HS-27A (cell line): ENCODE measurements at regions not wholly inside any gene's neighbourhood (a gene's known extent, or its start where the extent isn't known, plus 50 kb on each side); places are given as distances from the start of the nearest gene placed in this dataset.
"Not testable (repeated sequence)": the region's sequence is repeated elsewhere in the genome, so short reads cannot be mapped to it uniquely, and the experiment has no call there.

Experiments used
- DNase-seq: peaks from one replicate; pipeline ENCODE4 v3.0.0-alpha.2; 2012; ENCODE audit warnings: low read depth, missing footprints

- DNase-seq, result no peak
Measured at GRCh38 chr5:160479220-160479619, 57.6 kb downstream of the PTTG1 start.

DNA sequence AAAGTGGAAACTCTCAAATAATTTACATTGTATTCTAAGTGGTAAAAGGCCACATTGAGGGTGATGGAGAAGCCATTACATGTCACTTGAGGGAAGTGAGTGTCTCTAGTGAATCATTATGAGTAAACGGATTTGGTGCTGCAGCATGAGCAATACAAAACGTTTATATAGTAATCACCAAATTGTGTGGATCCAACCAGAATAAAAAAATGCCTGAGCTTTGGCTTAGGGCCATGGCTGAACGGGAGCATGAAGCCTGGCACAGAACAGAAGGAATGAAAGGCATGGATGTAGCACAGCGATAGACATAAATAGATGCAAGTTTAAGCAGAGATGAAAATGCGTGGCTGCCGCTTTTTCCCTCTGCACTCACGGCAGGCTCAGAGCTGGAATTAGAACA is 58.3 kb downstream of the PTTG1 start:
- no peak for DNase-seq

GRCh38 chr5:160480652-160481051 is 59.0 kb downstream of the PTTG1 start:
- no peak for DNase-seq

GRCh38 chr5:160484678-160485077 is 63.0 kb downstream of the PTTG1 start:
- DNase-seq, result no peak

DNA sequence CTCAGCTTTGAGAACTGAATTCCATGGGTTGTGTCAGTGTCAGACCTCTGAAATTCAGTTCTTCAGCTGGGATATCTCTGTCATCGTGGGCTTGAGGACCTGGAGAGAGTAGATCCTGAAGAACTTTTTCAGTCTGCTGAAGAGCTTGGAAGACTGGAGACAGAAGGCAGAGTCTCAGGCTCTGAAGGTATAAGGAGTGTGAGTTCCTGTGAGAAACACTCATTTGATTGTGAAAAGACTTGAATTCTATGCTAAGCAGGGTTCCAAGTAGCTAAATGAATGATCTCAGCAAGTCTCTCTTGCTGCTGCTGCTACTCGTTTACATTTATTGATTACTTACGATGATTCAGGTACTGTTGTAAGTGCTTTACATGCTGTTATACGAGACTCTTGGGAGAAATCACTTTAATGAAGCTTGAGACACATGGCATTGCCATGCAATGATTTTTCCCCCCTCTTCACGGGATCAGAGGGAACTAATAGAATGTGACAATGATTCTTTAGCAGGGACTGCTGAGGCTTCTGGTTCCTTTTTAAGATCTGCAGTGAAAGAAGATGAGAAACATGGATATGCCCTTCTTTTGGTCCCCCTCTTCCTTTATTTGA is 63.8 kb downstream of the PTTG1 start:
- no peak for DNase-seq

DNA sequence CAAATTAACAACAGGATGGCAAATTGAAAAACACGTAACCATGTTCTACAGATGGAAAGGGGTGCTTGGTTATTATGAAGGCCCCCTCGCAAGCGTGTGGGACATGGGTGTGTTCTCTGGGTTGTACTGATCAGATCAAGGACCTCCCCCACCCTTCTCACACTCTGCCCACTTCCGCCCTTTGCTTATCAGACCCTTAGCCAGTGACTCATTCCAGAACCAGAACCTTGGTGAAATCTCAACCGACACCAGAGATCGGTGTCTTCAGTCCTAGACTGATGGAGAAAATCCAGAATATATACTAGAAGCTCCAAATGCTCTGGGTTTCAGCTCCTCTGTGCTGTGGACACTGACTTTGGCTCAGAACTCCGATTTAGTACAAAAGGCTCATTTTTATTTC is 64.9 kb downstream of the PTTG1 start:
- no peak for DNase-seq

DNA sequence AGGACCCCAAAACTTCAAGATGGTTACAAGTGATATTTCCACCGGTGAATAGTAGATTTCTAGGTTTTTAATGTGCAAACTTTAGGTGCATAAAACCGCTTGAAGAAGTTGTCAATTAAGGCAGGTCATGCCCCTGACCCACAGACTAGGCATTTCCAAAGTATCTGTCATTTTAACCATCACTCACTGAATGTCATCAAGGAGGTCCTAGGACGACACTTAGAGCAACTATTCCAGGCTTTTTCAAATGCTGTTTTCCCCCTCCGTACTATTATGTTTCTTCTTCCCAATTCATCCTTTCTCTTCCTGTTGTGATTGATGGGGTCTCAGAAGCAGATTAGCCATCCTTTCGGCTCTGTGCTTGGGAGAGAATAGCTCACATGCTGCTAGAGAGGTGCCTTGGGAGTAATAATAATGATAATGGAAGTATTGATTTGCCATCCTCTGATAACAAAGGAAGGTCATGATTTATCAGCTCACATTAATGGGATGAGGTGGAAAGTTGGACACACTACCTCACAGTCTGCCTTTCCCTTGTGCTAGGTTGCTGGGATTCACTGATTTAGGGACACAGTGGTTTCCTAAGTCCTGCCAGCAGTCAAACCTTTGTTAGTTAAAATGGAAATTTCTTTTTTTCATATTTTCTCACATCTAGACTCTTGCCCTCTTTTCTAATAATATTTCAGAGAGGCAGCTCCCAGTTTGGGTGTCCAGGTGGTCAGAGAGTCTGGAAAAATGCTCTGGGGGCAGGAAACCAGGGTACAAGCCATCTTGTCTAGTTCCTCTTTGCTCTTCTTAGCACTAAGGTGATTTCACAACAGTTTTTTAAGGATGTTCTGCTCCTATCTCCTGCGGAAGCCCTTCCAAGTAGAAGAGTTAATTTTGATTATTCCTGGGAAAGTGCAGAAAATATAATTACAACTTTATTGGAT is 67.0 kb downstream of the PTTG1 start:
- DNase-seq, result no peak

DNA sequence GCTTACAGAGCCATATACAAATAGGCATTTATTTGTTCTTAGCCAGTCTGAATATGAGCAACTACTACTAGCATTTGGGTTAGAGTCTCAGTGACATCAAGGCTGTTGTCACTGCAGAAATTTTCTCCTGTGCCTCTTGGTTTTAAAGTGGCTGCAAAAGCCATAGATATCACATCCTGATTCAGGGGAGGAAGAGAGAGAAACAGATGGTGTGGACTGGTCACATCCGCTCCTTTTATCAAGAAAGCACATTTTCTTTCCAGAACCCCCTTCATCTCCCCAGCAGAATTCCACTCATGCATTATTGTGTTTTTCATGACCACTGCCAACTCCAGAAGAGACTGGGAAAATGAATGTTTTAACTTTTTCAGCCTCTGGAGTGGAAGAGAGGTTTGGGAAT is 69.8 kb downstream of the PTTG1 start:
- no peak for DNase-seq

GRCh38 chr5:160492565-160492964 is 70.9 kb downstream of the PTTG1 start:
- DNase-seq, result no peak

GRCh38 chr5:160493806-160494338 is 72.2 kb downstream of the PTTG1 start:
- no peak for DNase-seq

DNA sequence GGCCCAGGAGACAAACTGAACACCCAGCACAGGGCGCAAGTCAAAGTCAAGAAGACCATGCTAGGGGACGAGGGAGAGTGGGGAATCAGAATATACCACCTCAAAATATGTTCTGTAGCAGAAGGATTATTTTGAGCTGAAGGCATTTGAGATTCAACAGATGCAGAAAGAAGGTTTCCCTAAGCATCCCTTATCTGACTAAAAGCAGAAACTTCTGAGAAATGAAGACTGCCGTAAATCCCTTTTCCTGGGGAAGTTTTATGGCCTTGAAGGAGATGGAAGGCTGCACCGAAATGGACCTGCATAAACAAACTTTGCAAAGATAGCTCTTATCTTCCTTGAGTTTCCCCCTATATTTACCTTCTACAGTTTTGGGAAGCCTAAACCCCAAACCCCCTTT is 72.8 kb downstream of the PTTG1 start:
- DNase-seq, result no peak

DNA sequence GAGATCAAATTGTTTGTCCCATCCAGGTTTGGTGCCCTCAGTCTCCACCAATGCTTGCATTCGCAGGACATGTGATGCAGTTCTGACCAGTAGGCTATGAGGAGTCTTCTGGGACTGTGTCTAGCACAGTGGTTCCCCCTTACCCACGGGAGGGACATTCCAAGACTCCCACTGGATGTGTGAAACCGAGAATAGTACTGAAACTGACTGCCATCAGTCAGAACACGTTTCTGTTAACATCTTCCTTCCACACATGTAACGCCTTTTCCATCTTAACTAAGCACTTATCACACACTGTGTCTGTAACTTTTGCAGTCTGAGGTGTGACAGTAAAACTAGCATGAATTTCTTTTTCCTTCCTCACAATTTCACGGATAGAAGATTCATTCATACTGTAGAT is 74.7 kb downstream of the PTTG1 start:
- DNase-seq, result no peak

- no peak for DNase-seq
Measured at GRCh38 chr5:160496784-160497183, 75.1 kb downstream of the PTTG1 start.

DNA sequence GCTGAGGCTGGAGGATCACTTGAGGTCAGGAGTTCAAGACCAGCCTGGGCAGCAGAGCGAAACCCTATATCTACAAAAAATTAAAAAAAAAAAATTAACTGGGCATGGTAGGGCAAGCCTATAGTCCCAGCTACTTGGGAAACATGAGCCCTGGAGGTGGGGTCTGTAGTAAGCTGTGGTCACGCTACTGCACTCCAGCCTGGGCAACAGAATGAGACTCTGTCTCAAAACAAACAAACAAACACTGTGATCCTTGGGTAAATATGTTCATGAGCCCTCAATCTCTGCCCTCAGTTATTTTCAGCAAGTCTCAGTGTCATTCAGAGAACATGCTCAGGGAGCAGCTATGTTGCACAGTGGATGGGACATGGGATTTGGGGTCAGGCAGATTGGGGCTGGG is 76.2 kb downstream of the PTTG1 start:
- DNase-seq, result no peak

DNA sequence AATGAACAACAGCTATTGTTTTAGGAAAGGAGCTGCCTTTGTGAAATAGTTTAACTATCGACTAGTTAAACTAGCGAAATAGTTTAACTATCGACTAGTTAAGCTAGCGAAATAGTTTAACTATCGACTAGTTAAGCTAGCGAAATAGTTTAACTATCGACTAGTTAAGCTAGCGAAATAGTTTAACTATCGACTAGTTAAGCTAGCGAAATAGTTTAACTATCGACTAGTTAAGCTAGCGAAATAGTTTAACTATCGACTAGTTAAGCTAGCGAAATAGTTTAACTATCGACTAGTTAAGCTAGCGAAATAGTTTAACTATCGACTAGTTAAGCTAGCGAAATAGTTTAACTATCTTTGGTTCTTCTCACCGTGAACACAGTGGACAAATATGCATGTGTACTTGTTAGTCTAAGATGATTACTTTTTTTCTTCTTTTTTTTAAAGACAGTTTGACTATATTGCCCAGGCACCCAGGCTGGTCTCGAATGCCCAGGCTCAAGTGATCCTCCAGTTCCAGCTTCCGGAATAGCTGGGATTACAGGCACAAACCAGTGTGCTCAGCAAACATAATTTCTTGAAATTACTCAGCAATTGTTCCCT is 76.9 kb downstream of the PTTG1 start:
- not testable (repeated sequence) for DNase-seq

DNA sequence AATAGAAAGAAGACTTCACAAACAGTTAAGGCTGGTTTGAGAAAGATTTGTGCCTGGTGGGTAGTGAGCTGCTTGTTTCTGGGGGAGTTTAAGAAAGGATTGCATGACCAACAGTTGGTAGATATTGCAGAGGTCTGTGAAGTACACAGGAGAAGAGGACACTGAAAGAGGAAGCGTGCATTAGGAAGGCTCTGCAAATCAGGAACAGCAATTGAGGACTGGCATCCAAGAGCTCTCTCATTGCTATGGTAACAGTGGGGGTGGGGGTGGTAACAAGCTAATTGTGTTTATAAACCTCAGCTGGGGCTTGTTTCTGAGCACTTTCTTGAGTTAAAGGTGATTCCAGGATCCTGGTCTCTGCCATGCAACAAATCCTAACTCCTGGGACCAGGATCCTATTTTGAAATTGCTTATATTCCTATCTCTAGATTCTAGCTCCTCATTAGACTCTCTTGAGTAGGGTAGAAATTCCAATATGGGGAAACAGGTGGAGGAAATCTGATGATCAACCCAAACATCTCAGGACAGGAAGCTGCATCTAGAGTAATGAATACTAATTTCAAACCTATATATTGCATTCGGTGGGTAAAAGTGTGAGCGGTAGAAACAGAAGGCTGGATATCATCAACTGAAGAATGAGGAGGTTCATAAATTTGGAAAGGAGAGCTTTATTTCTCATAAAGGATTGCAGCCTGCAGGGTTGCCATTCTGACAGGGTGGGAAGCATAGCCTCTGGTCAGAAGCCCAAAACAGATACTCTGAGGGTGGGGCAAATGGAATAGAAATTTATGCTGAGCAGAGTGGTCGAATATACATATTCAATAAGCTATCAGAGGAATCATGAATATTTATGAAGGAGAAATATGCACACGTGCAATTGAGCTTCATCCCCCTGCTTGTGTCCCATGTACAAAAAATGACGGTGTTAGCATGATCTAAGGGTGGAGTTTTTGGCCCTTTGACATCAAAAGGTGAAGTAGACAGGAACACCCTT is 79.4 kb downstream of the PTTG1 start:
- no peak for DNase-seq

GRCh38 chr5:160504906-160505305 is 83.3 kb downstream of the PTTG1 start:
- no peak for DNase-seq

GRCh38 chr5:160506006-160507004 is 84.7 kb downstream of the PTTG1 start:
- no peak for DNase-seq

GRCh38 chr5:160507221-160507721 is 85.6 kb downstream of the PTTG1 start:
- no peak for DNase-seq

GRCh38 chr5:160508780-160509361 is 87.2 kb downstream of the PTTG1 start:
- peak; percentile 34 for DNase-seq
